HG02852 (cell line): ENCODE measurements at regions not wholly inside any gene's neighbourhood (a gene's known extent, or its start where the extent isn't known, plus 50 kb on each side); places are given as distances from the start of the nearest gene placed in this dataset.

Experiments used
- ATAC-seq: cut with Tn5 transposase; IDR thresholded peaks from one replicate; pipeline ENCODE4 v1.9.1; 2021; ENCODE audit warnings: mild to moderate bottlenecking, moderate library complexity; ENCODE audit not compliant: unreplicated experiment

DNA sequence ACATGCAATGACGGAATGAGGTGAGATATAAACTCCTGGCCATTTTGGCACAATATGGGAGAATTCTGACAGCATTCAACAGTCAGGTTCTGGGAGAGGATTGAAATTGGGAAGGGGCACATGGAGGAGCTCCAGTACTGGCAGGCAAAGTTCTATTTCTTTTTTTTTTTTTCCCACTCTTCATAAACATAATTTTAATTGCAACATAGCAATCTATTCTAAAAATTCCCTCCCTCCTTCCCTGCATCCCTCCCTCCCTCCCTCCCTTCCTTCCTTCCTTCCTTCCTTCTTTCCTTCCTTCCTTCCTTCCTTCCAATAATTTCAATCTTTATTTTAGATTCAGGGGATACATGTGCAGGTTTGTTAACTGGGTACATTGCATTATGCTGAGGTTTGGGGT, 93.2 kb downstream of the PTCSC3 start:
- no peak for ATAC-seq

- ATAC-seq, result no peak
These were observed 98.4 kb downstream of the PTCSC3 start for GRCh38 chr14:36078080-36078479.

DNA sequence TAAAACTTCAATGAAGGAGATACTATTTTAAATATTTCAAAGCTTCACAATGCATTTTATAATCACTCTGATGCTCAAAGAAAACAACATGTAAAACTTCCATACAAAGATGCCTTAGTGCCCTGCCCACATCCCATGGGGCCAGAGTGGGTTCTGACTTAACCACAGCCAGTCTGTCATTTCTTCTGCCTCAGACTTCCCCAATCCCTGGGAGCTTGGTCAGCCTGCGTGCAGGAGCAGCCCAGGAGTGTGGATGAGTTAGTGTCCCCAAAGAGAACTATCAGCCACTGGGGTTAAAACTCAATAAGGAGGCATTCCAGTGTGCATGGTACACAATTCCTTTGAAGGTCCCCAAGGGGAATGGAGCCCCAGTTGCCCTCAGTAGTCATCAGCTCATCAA, 100.3 kb downstream of the PTCSC3 start:
- no peak for ATAC-seq

DNA sequence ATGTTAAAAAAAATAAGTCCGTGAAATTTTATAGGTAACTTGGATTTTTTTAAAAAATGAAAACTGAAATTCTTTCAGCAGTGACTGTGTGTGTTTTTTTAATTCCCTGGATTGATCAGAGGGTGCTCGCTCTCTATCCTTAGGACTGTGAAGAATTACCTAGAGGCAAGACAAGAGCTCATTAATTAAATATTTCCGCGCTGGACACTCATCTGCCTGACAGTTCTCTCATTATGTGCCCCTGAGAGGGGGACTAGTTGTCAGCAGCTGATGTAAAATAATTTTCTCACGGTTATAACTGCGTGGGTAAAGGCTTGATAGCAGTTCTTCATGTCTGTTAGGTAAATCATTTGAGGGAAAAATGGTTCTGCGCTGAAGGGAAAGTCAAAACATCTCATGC, 101.3 kb downstream of the PTCSC3 start:
- no peak for ATAC-seq

DNA sequence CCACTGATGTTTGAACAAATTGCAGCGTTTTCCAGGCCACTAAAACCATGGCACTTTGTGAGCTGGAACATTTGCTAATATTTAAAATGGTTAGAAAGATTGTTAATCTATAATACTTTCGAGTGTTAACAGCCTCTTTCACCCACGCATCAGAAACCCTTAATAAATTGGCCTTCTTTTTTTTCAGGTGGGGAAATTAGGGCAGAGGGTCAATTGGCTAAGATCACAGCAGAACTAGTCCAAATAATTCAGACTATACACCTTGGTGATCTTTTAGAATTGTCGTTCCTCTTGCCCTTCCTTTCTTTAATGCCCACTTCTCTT, 105.8 kb downstream of the PTCSC3 start:
- ATAC-seq, result no peak

- ATAC-seq, result peak; percentile 69
These were observed 106.3 kb downstream of the PTCSC3 start for GRCh38 chr14:36070031-36070719.

DNA sequence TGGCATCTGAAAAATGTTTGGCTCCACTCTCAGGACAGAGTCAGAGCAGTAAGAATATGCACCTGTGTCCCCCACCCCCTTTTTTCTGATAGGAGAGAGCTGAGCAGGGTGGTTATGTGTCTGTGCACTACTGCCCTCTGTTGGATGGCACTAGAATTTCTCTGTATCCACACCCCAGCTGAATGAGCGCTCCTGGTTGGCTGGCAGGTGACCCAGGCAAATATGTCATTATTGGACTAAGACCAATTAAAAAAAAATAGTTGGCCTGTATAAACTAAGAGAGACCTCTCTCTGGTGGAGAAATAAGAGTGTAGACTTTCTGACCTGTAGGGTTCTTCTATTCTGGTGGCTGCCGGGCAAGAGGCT, 107.0 kb downstream of the PTCSC3 start:
- peak; percentile 68 for ATAC-seq

DNA sequence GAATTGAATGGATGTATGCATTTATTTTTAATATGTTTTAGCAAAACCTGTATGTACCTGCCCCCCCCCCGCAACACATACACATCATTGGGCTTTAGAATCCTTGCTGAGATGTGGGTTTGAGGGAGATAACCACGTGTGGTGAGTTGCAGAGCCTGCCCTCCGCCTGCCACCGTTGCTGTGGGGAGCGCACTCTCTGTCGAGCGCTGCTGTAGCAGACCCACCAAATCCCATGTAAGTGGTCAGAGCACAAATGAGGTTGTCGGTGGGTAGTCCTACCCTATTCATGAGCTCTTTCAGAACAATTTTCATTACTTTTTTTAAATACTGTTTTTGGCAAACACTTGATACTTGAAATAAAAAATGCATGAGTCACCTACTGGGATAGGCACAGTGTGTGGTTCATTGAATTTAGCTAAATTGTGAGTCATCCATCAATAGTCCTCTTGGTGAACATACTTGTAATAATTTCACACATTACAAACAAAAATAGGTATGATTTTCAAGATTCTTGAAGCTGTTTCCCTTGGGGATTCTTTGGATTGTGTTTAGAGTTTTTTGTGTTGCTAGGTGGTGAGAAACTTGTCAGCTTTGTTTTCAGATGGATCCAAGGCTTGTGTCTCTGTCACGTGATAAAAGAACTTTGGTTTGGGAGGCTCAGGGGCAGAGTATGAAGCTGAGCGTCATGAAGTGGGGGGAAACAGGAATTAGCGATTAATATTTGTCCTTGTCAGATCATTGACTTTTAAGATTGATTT, 107.6 kb downstream of the PTCSC3 start:
- ATAC-seq, result no peak

- no peak for ATAC-seq
These were observed 108.9 kb downstream of the PTCSC3 start for GRCh38 chr14:36067428-36068187.

- no peak for ATAC-seq
These were observed 109.9 kb downstream of the PTCSC3 start for GRCh38 chr14:36066636-36067035.

DNA sequence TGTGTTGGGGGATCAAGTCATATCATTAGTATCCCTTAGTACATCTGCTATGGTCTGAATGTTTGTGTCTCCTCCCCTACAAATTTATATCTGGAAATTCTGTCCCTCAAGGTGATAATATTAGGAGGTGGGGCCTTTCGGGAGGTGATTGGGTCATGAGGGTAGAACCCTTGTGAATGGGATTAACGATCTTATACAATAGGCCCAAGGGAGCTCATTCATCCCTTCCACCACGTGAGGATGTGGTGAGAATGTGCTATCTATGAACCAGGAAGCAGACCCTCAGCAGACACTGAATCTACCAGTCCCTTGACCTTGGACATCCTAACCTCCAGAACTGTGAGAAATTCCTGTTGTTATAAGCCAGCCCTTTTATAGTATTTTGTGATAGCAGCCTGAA, 110.7 kb downstream of the PTCSC3 start:
- ATAC-seq, result no peak

- no peak for ATAC-seq
These were observed 117.0 kb downstream of the PTCSC3 start for GRCh38 chr14:36059531-36059930.

- no peak for ATAC-seq
These were observed 118.9 kb downstream of the PTCSC3 start for GRCh38 chr14:36057452-36058116.

- ATAC-seq, result no peak
These were observed 119.7 kb downstream of the PTCSC3 start for GRCh38 chr14:36056845-36057244.

DNA sequence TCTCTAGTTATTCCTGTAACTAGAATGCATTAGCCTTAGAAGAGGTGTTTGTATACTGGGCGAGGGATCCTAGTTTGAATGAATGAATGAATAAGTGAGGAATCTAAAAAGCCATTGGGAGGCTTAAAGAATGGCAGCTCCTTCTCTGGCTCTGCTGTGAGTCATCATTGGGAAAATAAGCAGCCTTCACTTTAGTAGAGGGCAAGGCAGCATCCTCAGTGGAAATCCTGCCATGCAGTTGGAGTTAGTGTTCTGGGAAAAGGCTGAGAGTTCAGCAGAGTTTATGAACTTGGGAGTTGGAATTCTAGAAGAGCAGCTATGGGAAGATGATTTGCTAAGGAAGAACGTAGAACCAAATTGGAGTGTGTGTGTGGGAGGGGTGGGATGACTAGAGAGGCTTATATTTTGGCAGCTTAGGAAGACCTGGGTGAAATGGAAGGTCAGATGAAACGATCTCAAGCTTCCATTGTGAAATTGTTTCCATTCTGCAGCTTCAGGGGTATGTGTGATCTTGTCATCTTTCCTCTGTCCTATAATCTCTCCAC, 120.8 kb downstream of the PTCSC3 start:
- ATAC-seq, result no peak

DNA sequence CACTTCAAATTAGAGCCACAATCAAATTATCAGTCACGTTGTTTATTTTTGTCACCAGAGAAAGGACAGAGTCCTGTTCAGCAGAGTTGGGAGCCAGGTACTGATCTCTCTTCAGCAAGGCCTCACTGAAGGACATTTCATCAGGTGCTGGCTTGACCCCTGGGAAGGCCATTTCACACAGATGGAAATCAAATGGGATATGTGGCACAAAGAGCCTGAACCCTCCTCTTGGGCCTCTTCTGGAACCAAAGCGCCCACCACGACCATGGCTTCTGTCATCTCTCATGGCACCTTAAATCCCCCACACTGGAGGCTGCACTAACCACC, 121.5 kb downstream of the PTCSC3 start:
- ATAC-seq, result no peak

DNA sequence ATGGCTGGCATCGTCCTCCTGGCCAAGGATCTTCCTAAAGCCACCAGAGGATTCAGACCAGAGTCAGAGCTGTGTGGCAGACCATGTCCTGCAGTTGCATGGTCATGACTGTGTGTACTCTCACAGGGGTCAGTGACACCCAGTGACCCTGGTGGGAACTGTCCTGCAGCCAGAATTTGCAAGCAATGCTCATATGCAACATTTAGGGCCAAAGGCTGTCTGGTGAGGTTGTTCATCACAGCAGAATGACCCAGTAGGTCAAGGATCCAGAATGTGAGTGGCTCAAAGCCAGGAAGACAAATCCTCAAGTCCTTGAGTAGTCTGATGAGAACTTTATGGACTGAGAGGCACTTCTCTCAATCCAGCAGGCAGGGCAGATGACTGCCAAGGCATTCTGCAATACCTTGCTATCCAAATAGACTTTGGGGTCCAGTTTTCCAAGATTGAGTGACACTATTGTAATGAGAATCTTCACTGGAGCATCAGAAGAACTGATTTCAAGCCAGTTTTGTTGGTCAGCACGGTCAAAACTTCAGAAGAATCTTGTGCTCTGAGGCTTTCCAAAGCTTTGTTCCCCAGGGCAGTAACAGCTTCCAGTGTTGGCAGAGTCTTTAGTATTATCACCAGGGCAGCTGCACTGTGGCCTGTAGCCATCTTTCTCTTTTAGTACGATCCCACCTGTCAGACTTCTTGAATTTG, 122.0 kb downstream of the PTCSC3 start:
- no peak for ATAC-seq

DNA sequence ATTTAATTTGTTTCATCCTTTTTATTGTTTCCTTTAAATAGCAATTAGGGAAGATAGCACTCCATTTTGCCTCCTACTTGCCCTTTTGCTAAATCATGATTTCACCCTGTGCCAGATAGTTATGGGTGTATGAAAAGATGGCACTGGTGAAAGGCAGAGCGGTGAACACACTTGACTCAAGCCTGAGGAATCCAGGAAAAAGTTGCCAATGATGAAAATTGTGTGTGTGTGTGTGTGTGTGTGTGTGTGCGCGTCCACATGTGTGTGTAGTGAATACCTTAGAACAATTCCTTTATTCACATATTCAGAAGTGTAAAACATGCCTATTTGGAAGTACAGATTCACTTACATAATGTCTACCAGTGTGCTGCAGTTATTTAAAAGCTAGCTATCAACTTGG, 123.8 kb downstream of the PTCSC3 start:
- ATAC-seq, result no peak

- ATAC-seq, result no peak
These were observed 124.5 kb downstream of the PTCSC3 start for GRCh38 chr14:36052063-36052462.

DNA sequence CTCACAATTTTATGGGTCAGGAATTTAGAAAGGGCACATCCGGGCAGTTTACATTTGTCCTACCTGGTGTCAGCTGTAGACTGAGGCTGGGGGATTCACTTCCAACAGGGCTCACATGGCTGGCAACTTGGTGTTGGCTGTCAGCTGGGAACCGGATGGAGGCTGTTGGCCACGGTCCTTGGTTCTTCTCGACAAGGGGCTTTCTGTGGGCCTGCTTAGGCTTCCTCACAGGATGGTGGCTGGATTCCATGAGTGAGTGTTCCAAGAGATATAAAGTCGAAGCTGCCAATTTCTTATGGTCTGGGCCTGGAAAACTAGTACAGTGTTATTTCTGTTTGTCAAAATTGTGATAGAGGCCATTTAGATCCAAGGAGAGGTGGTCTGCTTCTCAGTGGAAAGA, 127.9 kb downstream of the PTCSC3 start:
- ATAC-seq, result no peak

- no peak for ATAC-seq
These were observed 128.6 kb downstream of the PTCSC3 start for GRCh38 chr14:36047912-36048311.
